ENCODE measurements at regions not wholly inside any gene's neighbourhood (a gene's known extent, or its start where the extent isn't known, plus 50 kb on each side); places are given as distances from the start of the nearest gene placed in this dataset.

DNA sequence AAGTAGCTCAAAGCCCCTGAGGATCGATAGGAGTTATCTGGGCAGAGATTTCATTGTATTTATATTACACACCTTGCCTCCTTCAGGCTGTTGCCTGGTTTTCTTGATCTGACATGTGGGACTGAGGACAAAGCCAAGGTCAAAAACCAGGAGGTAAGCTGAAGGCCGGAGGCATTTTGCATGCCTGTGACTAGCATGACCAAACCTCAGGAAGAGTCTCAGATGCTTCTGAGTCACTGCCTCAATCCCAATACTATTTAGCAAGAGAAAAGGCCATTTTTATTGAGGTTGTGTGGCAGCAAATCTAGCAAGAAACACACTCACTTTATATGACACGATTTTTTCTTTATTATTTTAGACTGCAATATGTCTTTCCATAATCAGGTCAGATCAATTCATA lies 968.1 kb downstream of the CDH11 start:
- TF ChIP-seq, protein P1, sequence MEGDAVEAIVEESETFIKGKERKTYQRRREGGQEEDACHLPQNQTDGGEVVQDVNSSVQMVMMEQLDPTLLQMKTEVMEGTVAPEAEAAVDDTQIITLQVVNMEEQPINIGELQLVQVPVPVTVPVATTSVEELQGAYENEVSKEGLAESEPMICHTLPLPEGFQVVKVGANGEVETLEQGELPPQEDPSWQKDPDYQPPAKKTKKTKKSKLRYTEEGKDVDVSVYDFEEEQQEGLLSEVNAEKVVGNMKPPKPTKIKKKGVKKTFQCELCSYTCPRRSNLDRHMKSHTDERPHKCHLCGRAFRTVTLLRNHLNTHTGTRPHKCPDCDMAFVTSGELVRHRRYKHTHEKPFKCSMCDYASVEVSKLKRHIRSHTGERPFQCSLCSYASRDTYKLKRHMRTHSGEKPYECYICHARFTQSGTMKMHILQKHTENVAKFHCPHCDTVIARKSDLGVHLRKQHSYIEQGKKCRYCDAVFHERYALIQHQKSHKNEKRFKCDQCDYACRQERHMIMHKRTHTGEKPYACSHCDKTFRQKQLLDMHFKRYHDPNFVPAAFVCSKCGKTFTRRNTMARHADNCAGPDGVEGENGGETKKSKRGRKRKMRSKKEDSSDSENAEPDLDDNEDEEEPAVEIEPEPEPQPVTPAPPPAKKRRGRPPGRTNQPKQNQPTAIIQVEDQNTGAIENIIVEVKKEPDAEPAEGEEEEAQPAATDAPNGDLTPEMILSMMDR (optimal IDR thresholded peaks at IDR 0.05 in 1 of 3, IDR thresholded peaks at IDR 0.05 in 1 of 3, conservative IDR thresholded peaks at IDR 0.05 in 1 of 3; ENCODE audit: extremely low read depth in 1 of 3, insufficient read depth in 2 of 3, low read length in 3 of 3) = no peak
- no peak for TF ChIP-seq EZH2 (IDR thresholded peaks at IDR 0.05; ENCODE audit: low read length)

Data from keratinocyte (primary cell).